ENCODE measurements at regions not wholly inside any gene's neighbourhood (a gene's known extent, or its start where the extent isn't known, plus 50 kb on each side); places are given as distances from the start of the nearest gene placed in this dataset.
A peak's percentile ranks its signal among the peaks of the same experiment; 100 is the strongest.

DNA sequence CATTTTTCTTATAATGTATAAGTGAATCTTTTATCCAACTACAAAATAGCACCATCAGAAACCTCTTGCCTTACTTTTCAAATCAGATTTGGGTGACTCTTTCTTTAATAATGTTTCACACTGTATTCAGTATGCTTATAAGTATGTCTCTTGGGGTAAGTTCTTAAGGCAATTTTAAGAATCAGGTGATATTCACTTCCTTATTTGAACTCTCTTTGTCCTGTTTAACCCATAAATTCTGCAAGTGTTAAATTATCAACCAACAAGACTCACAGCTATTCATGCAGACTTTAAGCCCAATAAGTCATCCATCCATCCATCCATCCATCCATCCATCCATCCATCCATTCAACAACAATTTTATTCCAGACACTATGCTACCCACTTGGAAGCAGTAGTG, 142.7 kb upstream of the FBXL17 start:
- Histone ChIP-seq H3K79me2 (ENCODE audit: insufficient read depth, low read length) (no peaks in the 10 kb centered on the region), H3K9ac (ENCODE audit: low read depth, low read length, poor library complexity, severe bottlenecking) (no peak overlapping the region), H3F3A (ENCODE audit: low read depth) (peaks cover 4% of the 10 kb centered on the region; the same call in 1 of the 2 replicates), H4K20me1 (ENCODE audit: insufficient read depth, low read length, poor library complexity, severe bottlenecking) (no peaks in the 10 kb centered on the region), H2AFZ (ENCODE audit: low read length) (no peak overlapping the region), H3K27me3 (ENCODE audit: insufficient read depth, low read length, poor library complexity, severe bottlenecking) (no peaks in the 10 kb centered on the region), H3K36me3 (ENCODE audit: insufficient read depth, low read length) (no peaks in the 10 kb centered on the region), H3K4me3 (ENCODE audit: low read length, poor library complexity, severe bottlenecking) (no peak overlapping the region), H3K4me1 (ENCODE audit: insufficient read depth, low read length, poor library complexity, severe bottlenecking) (peaks cover 13% of the 10 kb centered on the region), H3K9me3 (ENCODE audit: insufficient read depth, low read depth, low read length) (no peaks in the 10 kb centered on the region; the same call in 1 of the 2 replicates), H3K4me2 (ENCODE audit: low read depth, low read length, poor library complexity, severe bottlenecking) (no peak overlapping the region), H3K9me2 (replicated peaks; ENCODE audit: low read depth, low read length) (no peaks in the 10 kb centered on the region)
- TF ChIP-seq, protein P1, sequence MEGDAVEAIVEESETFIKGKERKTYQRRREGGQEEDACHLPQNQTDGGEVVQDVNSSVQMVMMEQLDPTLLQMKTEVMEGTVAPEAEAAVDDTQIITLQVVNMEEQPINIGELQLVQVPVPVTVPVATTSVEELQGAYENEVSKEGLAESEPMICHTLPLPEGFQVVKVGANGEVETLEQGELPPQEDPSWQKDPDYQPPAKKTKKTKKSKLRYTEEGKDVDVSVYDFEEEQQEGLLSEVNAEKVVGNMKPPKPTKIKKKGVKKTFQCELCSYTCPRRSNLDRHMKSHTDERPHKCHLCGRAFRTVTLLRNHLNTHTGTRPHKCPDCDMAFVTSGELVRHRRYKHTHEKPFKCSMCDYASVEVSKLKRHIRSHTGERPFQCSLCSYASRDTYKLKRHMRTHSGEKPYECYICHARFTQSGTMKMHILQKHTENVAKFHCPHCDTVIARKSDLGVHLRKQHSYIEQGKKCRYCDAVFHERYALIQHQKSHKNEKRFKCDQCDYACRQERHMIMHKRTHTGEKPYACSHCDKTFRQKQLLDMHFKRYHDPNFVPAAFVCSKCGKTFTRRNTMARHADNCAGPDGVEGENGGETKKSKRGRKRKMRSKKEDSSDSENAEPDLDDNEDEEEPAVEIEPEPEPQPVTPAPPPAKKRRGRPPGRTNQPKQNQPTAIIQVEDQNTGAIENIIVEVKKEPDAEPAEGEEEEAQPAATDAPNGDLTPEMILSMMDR (conservative IDR thresholded peaks at IDR 0.05; ENCODE audit: low read length) = no peak
- no peak for TF ChIP-seq EZH2phosphoT487 (IDR thresholded peaks at IDR 0.05; ENCODE audit: borderline replicate concordance)

DNA sequence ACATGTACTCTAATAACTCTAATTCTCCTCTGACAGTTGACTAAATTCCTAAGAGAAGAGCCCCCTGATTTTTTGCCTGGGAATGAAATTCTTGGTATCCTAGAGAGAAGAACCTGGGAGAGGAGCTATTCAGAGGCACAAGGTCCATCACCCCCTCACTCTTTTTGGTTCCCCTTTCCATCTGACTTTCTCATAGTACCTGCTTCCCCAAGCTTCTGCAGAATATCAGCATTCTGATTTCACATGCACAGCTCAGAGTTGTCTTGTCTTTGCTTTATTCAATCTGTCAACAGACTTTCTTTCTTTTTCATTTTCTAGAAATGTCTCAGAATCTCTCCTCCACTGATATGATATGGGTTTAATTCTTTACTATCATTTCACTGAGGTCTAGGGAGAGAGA, 141.5 kb upstream of the FBXL17 start:
- Histone ChIP-seq H3K4me1 (ENCODE audit: insufficient read depth, low read length, poor library complexity, severe bottlenecking) (peaks cover 13% of the 10 kb centered on the region), H3K36me3 (ENCODE audit: insufficient read depth, low read length) (no peaks in the 10 kb centered on the region), H3K9me2 (replicated peaks; ENCODE audit: low read depth, low read length) (no peaks in the 10 kb centered on the region), H3K4me3 (ENCODE audit: low read length, poor library complexity, severe bottlenecking) (no peak overlapping the region), H3K79me2 (ENCODE audit: insufficient read depth, low read length) (no peaks in the 10 kb centered on the region), H3K4me2 (ENCODE audit: low read depth, low read length, poor library complexity, severe bottlenecking) (no peak overlapping the region), H3F3A (ENCODE audit: low read depth) (peaks cover 4% of the 10 kb centered on the region; the same call in 1 of the 2 replicates), H3K9me3 (ENCODE audit: insufficient read depth, low read depth, low read length) (no peaks in the 10 kb centered on the region; the same call in 1 of the 2 replicates), H4K20me1 (ENCODE audit: insufficient read depth, low read length, poor library complexity, severe bottlenecking) (no peaks in the 10 kb centered on the region), H3K27me3 (ENCODE audit: insufficient read depth, low read length, poor library complexity, severe bottlenecking) (no peaks in the 10 kb centered on the region), H3K9ac (ENCODE audit: low read depth, low read length, poor library complexity, severe bottlenecking) (no peak overlapping the region), H2AFZ (ENCODE audit: low read length) (no peak overlapping the region)
- TF ChIP-seq EZH2phosphoT487 (IDR thresholded peaks at IDR 0.05; ENCODE audit: borderline replicate concordance) = no peak
- TF ChIP-seq, protein P1 (conservative IDR thresholded peaks at IDR 0.05; ENCODE audit: low read length) = no peak

DNA sequence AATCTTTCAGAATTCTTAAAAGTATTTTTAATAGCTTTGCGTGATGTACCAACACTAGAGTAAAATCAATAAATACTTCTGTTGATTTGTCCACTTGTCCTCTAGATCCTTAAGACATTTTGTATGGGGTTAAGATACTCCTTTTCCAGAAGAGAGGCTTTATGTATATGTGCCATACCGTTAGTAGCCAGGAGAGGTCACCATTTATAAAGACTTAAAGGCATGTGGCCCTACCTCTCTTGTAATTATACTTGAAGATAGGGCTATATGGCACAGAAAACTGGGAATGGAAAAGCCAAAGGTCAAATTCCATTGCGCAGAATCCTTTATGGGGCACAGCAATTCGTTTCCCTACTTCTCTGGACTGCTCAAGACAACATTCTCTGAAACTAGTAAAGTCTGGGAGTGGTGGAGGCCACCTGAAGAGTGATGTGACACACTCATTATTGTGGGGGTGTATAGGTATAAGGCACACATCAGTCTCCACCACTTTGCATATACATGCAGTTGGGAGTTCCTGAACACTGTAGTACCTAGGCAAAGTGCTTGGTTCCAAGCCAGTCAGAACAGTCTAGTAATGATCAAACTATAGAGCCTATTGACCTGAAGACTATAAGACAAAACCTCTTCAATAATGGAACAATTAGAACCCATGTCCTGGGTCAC, 140.1 kb upstream of the FBXL17 start:
- Histone ChIP-seq H3K4me1 (ENCODE audit: insufficient read depth, low read length, poor library complexity, severe bottlenecking) (peaks cover 22% of the 10 kb centered on the region), H3K9me3 (ENCODE audit: insufficient read depth, low read depth, low read length) (no peaks in the 10 kb centered on the region; the same call in 1 of the 2 replicates), H3K4me2 (ENCODE audit: low read depth, low read length, poor library complexity, severe bottlenecking) (peak overlapping the region; percentile 71), H3K36me3 (ENCODE audit: insufficient read depth, low read length) (no peaks in the 10 kb centered on the region), H3K9me2 (replicated peaks; ENCODE audit: low read depth, low read length) (no peaks in the 10 kb centered on the region), H3K79me2 (ENCODE audit: insufficient read depth, low read length) (no peaks in the 10 kb centered on the region), H4K20me1 (ENCODE audit: insufficient read depth, low read length, poor library complexity, severe bottlenecking) (no peaks in the 10 kb centered on the region), H2AFZ (ENCODE audit: low read length) (peak overlapping the region; percentile 67; the same call in 1 of the 2 replicates), H3K27me3 (ENCODE audit: insufficient read depth, low read length, poor library complexity, severe bottlenecking) (no peaks in the 10 kb centered on the region), H3K9ac (ENCODE audit: low read depth, low read length, poor library complexity, severe bottlenecking) (peak overlapping the region; percentile 41), H3F3A (ENCODE audit: low read depth) (peaks cover 4% of the 10 kb centered on the region; the same call in 1 of the 2 replicates), H3K4me3 (ENCODE audit: low read length, poor library complexity, severe bottlenecking) (peak overlapping the region; percentile 68)
- TF ChIP-seq, protein P1 (conservative IDR thresholded peaks at IDR 0.05; ENCODE audit: low read length) = peak; percentile 68
- no peak for TF ChIP-seq EZH2phosphoT487 (IDR thresholded peaks at IDR 0.05; ENCODE audit: borderline replicate concordance)

All from Loucy (cell line).